COLO668 (cell line): ENCODE measurements at regions not wholly inside any gene's neighbourhood (a gene's known extent, or its start where the extent isn't known, plus 50 kb on each side); places are given as distances from the start of the nearest gene placed in this dataset.

Experiments
- DNase-seq: peaks from one replicate; lab custom pipeline; 2025; ENCODE audit not compliant: unreplicated experiment; lab: John Stamatoyannopoulos, UW

- DNase-seq: no peak
Measured at GRCh38 chr1:95370691-95371562, 136.9 kb downstream of the RWDD3 start.

- DNase-seq: peak; percentile 60
Measured at GRCh38 chr1:95371666-95372282, 137.8 kb downstream of the RWDD3 start.

GRCh38 chr1:95375174-95375573 is 141.2 kb downstream of the RWDD3 start:
- DNase-seq: no peak

- no peak for DNase-seq
Measured at GRCh38 chr1:95380909-95381308, 146.9 kb downstream of the RWDD3 start.

GRCh38 chr1:95382000-95382786 is 148.2 kb downstream of the RWDD3 start:
- DNase-seq: no peak

- no peak for DNase-seq
Measured at GRCh38 chr1:95383111-95383510, 149.1 kb downstream of the RWDD3 start.

GRCh38 chr1:95384567-95384966 is 150.6 kb downstream of the RWDD3 start:
- no peak for DNase-seq

GRCh38 chr1:95386371-95386770 is 152.4 kb downstream of the RWDD3 start:
- no peak for DNase-seq

GRCh38 chr1:95386915-95387314 is 152.9 kb downstream of the RWDD3 start:
- DNase-seq: no peak

- DNase-seq: peak; percentile 77
Measured at GRCh38 chr1:95388031-95388430, 154.0 kb downstream of the RWDD3 start.

- DNase-seq: no peak
Measured at GRCh38 chr1:95393434-95393833, 159.4 kb downstream of the RWDD3 start.

GRCh38 chr1:95396557-95396956 is 162.5 kb downstream of the RWDD3 start:
- DNase-seq: no peak

GRCh38 chr1:95402780-95403179 is 168.8 kb downstream of the RWDD3 start:
- no peak for DNase-seq

GRCh38 chr1:95406279-95406678 is 172.3 kb downstream of the RWDD3 start:
- DNase-seq: no peak

- DNase-seq: no peak
Measured at GRCh38 chr1:95407131-95407885, 173.3 kb downstream of the RWDD3 start.

GRCh38 chr1:95407886-95408291 is 173.9 kb downstream of the RWDD3 start:
- DNase-seq: no peak

- DNase-seq: no peak
Measured at GRCh38 chr1:95408507-95409136, 174.6 kb downstream of the RWDD3 start.

- no peak for DNase-seq
Measured at GRCh38 chr1:95409276-95409675, 175.3 kb downstream of the RWDD3 start.

- DNase-seq: no peak
Measured at GRCh38 chr1:95409901-95410300, 175.9 kb downstream of the RWDD3 start.

- no peak for DNase-seq
Measured at GRCh38 chr1:95415146-95415545, 181.1 kb downstream of the RWDD3 start.

- DNase-seq: no peak
Measured at GRCh38 chr1:95426772-95427171, 192.8 kb downstream of the RWDD3 start.
